ENCODE measurements at regions not wholly inside any gene's neighbourhood (a gene's known extent, or its start where the extent isn't known, plus 50 kb on each side); places are given as distances from the start of the nearest gene placed in this dataset.

GRCh38 chr17:79215631-79216030 is 141.0 kb downstream of the ENGASE start:
- DNase-seq, result no peak

- no peak for DNase-seq
These were observed 140.4 kb downstream of the ENGASE start for GRCh38 chr17:79214940-79215604.

GRCh38 chr17:79214459-79214858 is 139.8 kb downstream of the ENGASE start:
- DNase-seq, result no peak

DNA sequence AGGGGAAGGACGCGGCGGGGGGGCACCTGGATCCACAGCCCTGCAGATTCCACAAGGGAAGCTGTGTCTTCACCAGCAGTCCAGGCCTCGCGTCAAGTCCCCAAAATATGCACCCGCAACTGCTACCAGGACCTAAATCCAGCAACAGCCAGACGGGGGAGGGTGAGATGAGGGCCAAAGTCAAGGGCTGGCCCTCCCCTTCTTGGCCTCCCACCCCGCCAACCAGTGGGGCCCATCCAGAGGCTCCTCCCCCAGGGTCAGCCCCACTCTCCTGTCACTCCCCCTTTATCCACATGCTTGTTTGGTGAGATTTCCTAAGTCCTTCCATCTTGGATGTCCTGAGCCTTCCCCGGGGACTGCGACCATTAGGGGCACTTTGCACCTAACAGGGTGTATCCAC is 138.7 kb downstream of the ENGASE start:
- DNase-seq, result no peak

DNA sequence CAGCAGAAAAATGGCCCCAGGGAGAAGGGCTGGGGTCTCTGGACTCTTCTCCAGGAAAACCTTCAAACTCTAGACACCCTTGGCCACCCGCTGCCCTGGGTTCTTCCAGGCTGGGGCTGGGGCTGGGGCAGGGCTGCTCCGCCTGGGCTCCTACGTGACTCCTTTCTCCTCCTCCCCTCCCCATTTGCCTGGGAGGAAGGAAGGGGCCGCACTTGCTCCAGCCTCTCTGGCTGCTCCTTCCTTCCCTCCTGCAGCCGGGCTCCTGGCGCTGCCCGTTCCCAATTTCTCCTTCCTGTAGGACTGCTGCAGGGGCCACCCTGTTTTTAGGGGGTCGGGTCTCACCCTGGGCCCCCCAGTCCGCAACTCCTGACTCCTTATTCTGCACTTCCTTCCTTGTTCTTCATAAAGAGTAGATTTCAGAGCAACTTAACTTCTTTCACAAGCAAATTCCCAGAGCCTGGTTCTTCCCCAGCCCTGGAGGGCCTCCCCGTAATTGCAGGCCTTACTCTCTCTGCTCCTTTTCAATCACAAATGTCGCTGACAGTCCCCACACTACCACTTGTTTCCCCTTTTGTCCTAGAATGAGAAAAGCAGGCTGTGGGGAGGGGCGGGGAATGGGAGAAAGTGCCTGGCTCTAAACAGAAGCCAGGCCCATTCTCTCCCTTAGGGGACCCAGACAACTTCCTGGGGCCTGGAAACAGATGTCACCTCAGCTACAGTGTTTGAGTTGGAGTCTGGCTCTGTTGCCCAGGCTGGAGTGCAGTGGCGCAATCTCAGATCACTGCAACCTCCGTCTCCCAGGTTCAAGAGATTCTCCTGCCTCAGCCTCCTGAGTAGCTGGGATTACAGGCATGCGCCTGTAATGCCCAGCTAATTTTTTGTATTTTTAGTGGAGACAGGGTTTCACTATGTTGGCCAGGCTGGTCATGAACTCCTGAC is 137.8 kb downstream of the ENGASE start:
- no peak for DNase-seq

- no peak for DNase-seq
These were observed 136.6 kb downstream of the ENGASE start for GRCh38 chr17:79211061-79211770.

GRCh38 chr17:79210638-79211037 is 136.0 kb downstream of the ENGASE start:
- no peak for DNase-seq

GRCh38 chr17:79207960-79208359 is 133.3 kb downstream of the ENGASE start:
- DNase-seq, result no peak

DNA sequence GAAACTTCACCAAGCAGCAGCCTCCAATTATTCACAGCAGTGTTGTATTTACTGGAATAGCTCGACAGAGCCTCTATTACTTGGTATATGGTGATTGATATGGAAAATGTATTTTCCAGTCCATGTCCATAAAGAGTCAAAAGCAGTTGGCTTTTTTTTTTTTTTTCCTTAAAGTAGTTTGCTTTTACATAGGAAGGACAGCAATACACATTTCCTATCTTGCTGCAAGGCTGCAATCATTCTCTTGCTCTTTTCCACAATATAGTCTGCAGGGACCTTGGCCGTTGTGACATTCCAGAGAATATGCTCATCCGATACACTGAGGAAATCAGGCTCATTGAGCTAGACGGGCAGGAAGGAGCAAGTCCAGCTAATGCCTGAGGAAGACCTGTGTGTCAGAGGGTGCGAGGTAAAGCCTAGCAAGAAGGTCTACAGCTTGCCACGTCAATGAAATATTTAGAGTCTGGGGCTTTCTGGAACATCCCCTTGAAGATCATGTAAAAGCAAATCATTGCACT is 131.1 kb downstream of the ENGASE start:
- no peak for DNase-seq

- DNase-seq, result no peak
These were observed 129.6 kb downstream of the ENGASE start for GRCh38 chr17:79204261-79204660.

GRCh38 chr17:79203657-79204056 is 129.0 kb downstream of the ENGASE start:
- DNase-seq, result no peak

DNA sequence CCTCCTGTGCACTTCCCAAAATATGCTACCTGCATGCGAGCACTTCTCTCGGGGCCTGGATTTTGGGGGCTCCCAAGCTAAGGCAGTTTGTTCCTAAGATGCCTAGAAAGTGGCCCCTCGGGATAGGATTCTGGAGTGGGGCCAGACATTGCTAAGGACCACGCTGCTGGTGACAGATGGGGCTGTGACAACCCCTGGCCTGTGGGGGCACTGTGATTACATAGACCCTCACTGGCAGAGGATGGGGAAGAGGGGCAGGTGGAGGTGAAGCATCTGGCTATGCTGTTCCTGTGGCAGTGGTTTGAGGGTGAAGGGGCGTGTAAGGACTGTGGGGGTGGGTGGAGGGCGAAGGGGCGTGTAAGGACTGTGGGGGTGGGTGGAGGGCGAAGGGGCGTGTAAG is 128.4 kb downstream of the ENGASE start:
- DNase-seq, result no peak

DNA sequence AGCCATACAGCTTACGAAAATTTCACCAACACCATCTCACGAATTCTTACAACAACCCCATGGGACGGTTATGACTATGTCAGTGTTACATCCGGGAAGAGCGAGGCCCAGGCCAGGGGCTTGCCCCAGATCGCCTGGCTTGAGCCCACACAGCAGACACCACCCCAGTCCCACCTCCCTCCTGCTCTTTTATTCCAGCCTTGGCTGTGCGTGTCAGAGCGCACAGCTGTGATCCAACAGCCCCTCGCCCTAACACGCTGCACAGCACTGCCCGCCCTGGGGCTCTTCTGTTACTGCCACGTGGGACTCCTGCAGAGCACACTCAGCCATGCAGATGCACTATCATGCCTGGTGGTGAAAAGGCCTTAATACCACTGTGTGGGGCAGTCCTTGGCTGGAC is 127.9 kb downstream of the ENGASE start:
- DNase-seq, result peak; percentile 35

DNA sequence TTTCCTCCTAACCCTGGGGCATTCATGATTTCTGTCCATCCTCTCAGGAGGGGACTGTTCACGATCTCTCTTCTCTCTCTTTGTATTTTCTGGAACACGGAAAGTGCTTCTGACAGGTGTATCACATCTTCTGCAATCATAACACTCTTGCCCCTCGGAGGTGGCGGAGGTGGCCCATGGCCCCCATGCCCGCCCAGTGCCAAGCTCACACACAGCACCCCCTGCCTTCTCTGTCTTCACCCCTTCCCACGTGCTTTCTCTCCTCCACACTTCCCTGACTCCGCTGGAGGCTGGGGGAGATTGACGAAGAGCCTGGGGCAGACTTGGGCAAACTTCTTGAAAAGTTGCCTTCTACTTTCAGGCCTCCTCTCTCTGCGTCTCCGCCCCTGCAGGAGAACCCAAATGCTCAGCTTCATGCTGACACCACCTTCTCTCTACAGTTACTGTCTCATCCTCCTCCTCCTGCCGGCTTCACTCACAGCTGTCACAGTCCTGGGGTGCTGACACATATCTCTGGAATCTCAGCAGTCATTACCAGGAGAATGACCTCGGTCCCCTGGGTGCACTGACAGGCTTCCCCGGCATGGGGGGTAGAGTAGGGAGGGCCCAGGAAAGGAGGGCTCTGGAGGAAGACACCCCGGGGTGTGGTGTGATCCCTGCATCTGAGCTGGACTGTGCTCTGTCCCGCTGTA is 127.1 kb downstream of the ENGASE start:
- no peak for DNase-seq

DNA sequence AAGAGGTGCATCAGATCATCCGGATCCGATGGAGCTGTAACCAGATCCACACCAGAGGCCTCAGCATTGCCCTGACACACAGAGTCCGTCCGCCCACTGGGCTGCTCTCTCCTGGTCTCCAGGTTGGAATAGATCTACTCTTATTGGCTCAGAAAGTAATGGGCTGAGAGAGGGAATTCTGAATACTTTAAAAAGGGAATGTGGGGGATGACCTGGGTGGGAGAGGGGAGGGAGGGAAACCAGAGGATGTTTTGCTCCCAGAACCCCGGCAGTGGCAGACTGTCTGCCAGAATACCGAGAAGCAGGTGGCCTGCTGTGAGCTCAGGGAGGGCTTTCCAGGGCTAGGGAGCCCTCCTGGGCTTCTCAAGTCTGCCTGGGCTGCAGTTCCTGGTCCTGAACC is 126.5 kb downstream of the ENGASE start:
- no peak for DNase-seq

- no peak for DNase-seq
These were observed 122.3 kb downstream of the ENGASE start for GRCh38 chr17:79196913-79197312.

DNA sequence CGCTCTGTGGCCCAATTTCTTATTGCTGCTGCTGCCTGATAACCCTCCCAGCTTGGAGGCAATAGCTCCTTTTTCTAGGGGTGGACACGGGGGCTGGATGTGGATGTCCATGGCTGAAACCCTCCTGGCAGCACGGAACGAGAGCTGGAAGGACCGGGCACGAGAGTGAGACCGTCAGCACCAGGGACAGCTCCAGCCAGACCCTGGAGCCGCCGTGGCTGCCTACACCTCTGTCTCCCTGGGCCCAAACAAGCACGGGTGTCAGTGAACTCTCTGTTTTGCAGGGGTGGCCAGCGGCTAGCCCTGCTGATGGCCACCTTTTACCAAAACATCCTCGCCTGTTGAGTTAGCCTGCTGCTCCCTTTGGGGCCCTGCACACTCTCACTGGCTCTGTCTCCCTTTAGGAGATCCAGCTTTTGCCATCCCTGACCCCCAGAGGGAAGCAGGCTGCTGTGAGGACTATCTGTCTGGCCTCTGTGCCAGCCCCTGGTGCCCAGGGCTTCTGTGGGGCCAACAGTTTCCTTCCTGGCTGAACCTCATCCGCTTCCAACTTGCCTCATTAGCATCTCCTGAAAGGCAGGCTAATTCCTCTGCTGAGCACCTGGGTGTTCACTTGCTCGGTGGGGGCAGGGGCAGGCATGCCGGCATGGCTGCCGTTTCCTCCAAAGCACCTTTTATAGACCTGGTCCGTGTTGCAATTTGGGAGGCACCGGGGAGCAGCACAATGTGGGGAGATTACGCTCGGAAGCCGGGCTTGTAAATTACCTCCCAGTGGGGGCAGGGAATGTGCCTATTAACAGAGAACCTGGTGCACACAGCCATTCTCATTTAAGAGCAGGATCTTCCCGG is 118.1 kb downstream of the ENGASE start:
- peak; percentile 67 for DNase-seq

DNA sequence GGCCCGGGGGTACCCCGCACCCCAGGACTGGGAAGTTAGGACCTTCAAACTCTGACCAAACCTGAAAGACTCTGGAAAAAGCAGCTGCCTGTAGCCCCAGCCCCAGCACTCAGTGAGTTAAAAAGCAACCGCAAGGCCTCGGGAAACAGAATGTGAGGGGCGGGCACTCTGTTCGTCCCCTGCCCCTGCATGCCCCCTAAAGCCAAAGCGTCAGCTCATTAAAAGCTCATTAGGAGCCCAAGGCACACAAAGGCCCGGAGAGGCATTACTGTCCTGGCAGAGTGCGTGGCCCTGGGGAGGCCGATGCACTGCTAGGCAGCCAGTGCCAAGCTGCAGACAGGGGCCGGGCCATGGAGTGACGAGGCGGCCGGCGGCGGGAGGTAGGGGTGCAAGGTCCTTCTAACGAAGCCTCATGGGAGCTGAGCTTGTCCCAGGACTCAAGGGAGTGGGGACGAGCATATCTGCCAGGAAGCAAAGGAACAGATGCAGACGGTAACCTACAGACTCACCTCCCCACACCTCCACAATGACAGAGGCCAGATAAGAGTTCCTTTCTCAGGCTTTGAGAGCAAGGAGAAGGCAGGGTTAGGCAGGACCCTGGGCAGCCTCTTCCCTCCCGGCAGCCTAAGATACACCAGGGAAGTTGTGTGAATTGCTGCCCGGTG is 116.8 kb downstream of the ENGASE start:
- no peak for DNase-seq

GRCh38 chr17:79189305-79189704 is 114.7 kb downstream of the ENGASE start:
- DNase-seq, result no peak

DNA sequence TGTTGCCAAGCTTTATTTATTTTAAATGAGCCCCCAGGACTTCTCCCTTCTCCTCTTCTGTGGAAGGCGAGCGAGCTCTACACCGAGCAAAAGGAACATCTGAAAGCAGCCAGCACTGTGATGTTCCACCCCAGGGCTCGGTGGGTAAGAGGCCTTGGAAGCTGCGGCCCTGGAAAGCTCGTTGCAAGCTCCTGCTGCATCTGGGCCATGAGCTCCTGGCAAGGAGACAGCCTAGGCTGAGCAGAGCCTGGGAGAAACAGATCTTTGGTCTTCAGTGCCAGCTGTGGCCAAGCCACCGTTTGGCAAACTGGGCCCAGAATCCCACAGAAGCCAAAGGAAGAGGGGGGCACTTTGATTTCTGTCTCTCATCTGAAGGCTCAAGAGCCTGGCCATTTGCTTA is 114.1 kb downstream of the ENGASE start:
- DNase-seq, result no peak

GRCh38 chr17:79188048-79188447 is 113.4 kb downstream of the ENGASE start:
- DNase-seq, result no peak
